ENCODE measurements at regions not wholly inside any gene's neighbourhood (a gene's known extent, or its start where the extent isn't known, plus 50 kb on each side); places are given as distances from the start of the nearest gene placed in this dataset.

GRCh38 chr2:134142341-134142738 is 111.5 kb upstream of the MGAT5 start:
- peaks cover 20% of the 10 kb centered on the region; the same call in 1 of the 2 replicates for H4K20me1 ChIP-seq (ENCODE audit: insufficient read depth, low read length)
- H3K4me1 ChIP-seq (ENCODE audit: insufficient read depth, low read length, poor library complexity, severe bottlenecking), result peaks cover 2% of the 10 kb centered on the region

GRCh38 chr2:134142903-134143302 is 111.0 kb upstream of the MGAT5 start:
- DNase-seq (ENCODE audit: low spot score), result no peak
- no peaks in the 10 kb centered on the region for H3K4me1 ChIP-seq (ENCODE audit: insufficient read depth, low read length, poor library complexity, severe bottlenecking)
- no peak for TF ChIP-seq EZH2phosphoT487 (IDR thresholded peaks at IDR 0.05; ENCODE audit: borderline replicate concordance, low read depth, low read length)
- no peak for TF ChIP-seq CTCF (conservative IDR thresholded peaks at IDR 0.05; ENCODE audit: low read length)
- ChIA-PET POLR2A (interaction anchor here (1.7 kb wide), 1 partner anchor 12 kb away, joined by 3 read pairs; no protein-coding TSS in a partner anchor), CTCF (ENCODE audit: unreplicated experiment) (no interaction called here)
- no peak overlapping the region for H2AFZ ChIP-seq (ENCODE audit: low read length)
- peaks cover 20% of the 10 kb centered on the region; the same call in 1 of the 2 replicates for H4K20me1 ChIP-seq (ENCODE audit: insufficient read depth, low read length)
- no peaks in the 10 kb centered on the region for H3K9me3 ChIP-seq (ENCODE audit: low read length)
- no peaks in the 10 kb centered on the region for H3K9me2 ChIP-seq (ENCODE audit: insufficient read depth, low read length)
- no TSS peak for BruUV-seq (replicated peaks)
- H3K27ac ChIP-seq (ENCODE audit: low read depth, low read length, poor library complexity, severe bottlenecking), result no peak overlapping the region
- H3K79me2 ChIP-seq (ENCODE audit: insufficient read depth, low read depth, low read length), result peaks cover 29% of the 10 kb centered on the region; the same call in 1 of the 2 replicates
- intact Hi-C loops (cut with micrococcal nuclease; ENCODE audit: unreplicated experiment), result no loop called here
- 0 out of 2 replicates have a peak, but pooled peaks cover 9% of the 10 kb centered on the region for H3K36me3 ChIP-seq (ENCODE audit: insufficient read depth, low read length)
- no peak overlapping the region for H3K4me3 ChIP-seq (ENCODE audit: low read depth, low read length, poor library complexity, severe bottlenecking)
- H3K4me2 ChIP-seq (ENCODE audit: low read length), result no peak overlapping the region

More at GRCh38 chr2:134142341-134142738, 111.5 kb upstream of the MGAT5 start:
- Histone ChIP-seq H3K4me2 (ENCODE audit: low read length) (no peak overlapping the region), H3K79me2 (ENCODE audit: insufficient read depth, low read depth, low read length) (peaks cover 29% of the 10 kb centered on the region; the same call in 1 of the 2 replicates), H3K4me3 (ENCODE audit: low read depth, low read length, poor library complexity, severe bottlenecking) (no peak overlapping the region), H3K9me2 (ENCODE audit: insufficient read depth, low read length) (no peaks in the 10 kb centered on the region), H3K9me3 (ENCODE audit: low read length) (no peaks in the 10 kb centered on the region), H2AFZ (ENCODE audit: low read length) (no peak overlapping the region), H3K27ac (ENCODE audit: low read depth, low read length, poor library complexity, severe bottlenecking) (no peak overlapping the region), H3K36me3 (ENCODE audit: insufficient read depth, low read length) (0 out of 2 replicates have a peak, but pooled peaks cover 9% of the 10 kb centered on the region)
- TF ChIP-seq EZH2phosphoT487 (IDR thresholded peaks at IDR 0.05; ENCODE audit: borderline replicate concordance, low read depth, low read length) (no peak), CTCF (conservative IDR thresholded peaks at IDR 0.05; ENCODE audit: low read length) (no peak)
- BruUV-seq (replicated peaks), result no TSS peak
- POLR2A ChIA-PET, result no interaction called here
- intact Hi-C loops (cut with micrococcal nuclease; ENCODE audit: unreplicated experiment), result no loop called here
- DNase-seq (ENCODE audit: low spot score), result no peak
- CTCF ChIA-PET (ENCODE audit: unreplicated experiment), result no interaction called here

- no peak for TF ChIP-seq EZH2phosphoT487 (IDR thresholded peaks at IDR 0.05; ENCODE audit: borderline replicate concordance, low read depth, low read length)
- no peak for TF ChIP-seq CTCF (conservative IDR thresholded peaks at IDR 0.05; ENCODE audit: low read length)
- CTCF ChIA-PET (ENCODE audit: unreplicated experiment), result no interaction called here
- no peaks in the 10 kb centered on the region for H3K4me1 ChIP-seq (ENCODE audit: insufficient read depth, low read length, poor library complexity, severe bottlenecking)
Measured at GRCh38 chr2:134143568-134143967, 110.3 kb upstream of the MGAT5 start.

More at GRCh38 chr2:134143568-134143967, 110.3 kb upstream of the MGAT5 start:
- no peak overlapping the region for H3K4me2 ChIP-seq (ENCODE audit: low read length)
- no TSS peak for BruUV-seq (replicated peaks)
- H3K4me3 ChIP-seq (ENCODE audit: low read depth, low read length, poor library complexity, severe bottlenecking), result no peak overlapping the region
- DNase-seq (ENCODE audit: low spot score), result no peak
- H3K79me2 ChIP-seq (ENCODE audit: insufficient read depth, low read depth, low read length), result peaks cover 31% of the 10 kb centered on the region; the same call in 1 of the 2 replicates
- H3K27ac ChIP-seq (ENCODE audit: low read depth, low read length, poor library complexity, severe bottlenecking), result no peak overlapping the region
- intact Hi-C loops (cut with micrococcal nuclease; ENCODE audit: unreplicated experiment), result no loop called here
- no peaks in the 10 kb centered on the region for H3K9me3 ChIP-seq (ENCODE audit: low read length)
- peaks cover 17% of the 10 kb centered on the region; the same call in 1 of the 2 replicates for H4K20me1 ChIP-seq (ENCODE audit: insufficient read depth, low read length)
- POLR2A ChIA-PET, result interaction anchor here (0.6 to 1.8 kb wide), 4 partner anchors 13 to 1205 kb away, joined by 3 to 4 read pairs (median 3); no protein-coding TSS in a partner anchor
- H3K36me3 ChIP-seq (ENCODE audit: insufficient read depth, low read length), result 0 out of 2 replicates have a peak, but pooled peaks cover 4% of the 10 kb centered on the region
- no peak overlapping the region for H2AFZ ChIP-seq (ENCODE audit: low read length)
- no peaks in the 10 kb centered on the region for H3K9me2 ChIP-seq (ENCODE audit: insufficient read depth, low read length)
